K562 (cell line): ENCODE measurements at regions not wholly inside any gene's neighbourhood (a gene's known extent, or its start where the extent isn't known, plus 50 kb on each side); places are given as distances from the start of the nearest gene placed in this dataset.
A peak's percentile ranks its signal among the peaks of the same experiment; 100 is the strongest.

ENCODE experiments used
- ATAC-seq: fragments of 200-7000 bp; cut with Tn5 transposase; 3 replicates; pipeline ENCODE4 v1.9.1; 2020; ENCODE audit warnings: moderate library complexity
- BruUV-seq: library from RNA; stranded (reverse); fragments of 400-500 nt; replicated peaks from 2 replicates; lab custom pipeline; 2021; lab: Mats Ljungman, UMichigan
- CTCF ChIA-PET: fragments of 300-600 bp; formaldehyde crosslinking; extraction: SDS; loops from one replicate; lab custom pipeline; 2021; ENCODE audit warnings: low intra/inter-chr PET ratio; lab: Yijun Ruan, JAX
- POLR2A ChIA-PET: fragments of 300-600, 350-650 bp; sonication (Branson Sonifier 250); formaldehyde crosslinking; extraction: SDS; loops from one replicate; lab custom pipeline; 2021; ENCODE audit warnings: antibody characterized with exemption, inconsistent platforms; lab: Yijun Ruan, JAX
- DNase-seq, 4 experiments: peaks; one replicate each; pipeline versions ENCODE4 v3.0.0 to v3.0.0-alpha.2; 2011 to 2018; ENCODE audit warnings: low spot score in 3 of 4, mixed read lengths in 3 of 4; ENCODE audit errors: extremely low read depth in 1 of 4
- FAIRE-seq: peaks from 2 replicates; lab custom pipeline; 2011; peaks lifted over from hg19 to GRCh38; lab: Jason Lieb, UNC
- H2AFZ ChIP-seq: 2 replicates; pipeline ENCODE4 v1.6.0; 2011; ENCODE audit warnings: low read depth, low read length, control low read depth, inconsistent platforms
- H3K27ac ChIP-seq: fragments of 200-600 bp; 3 replicates; pipeline ENCODE4 v1.8.0; 2011; ENCODE audit warnings: low read depth, mild to moderate bottlenecking, control low read depth, inconsistent platforms, low read length, moderate library complexity, mixed read lengths; ENCODE audit errors: extremely low read depth
- H3K27me3 ChIP-seq, 2 experiments: fragments of 300-600 bp in 1 of 2; 2 replicates in 1 of 2; 3 replicates in 1 of 2; pipeline versions ENCODE4 v1.6.0 to v1.8.0; 2011; ENCODE audit warnings: inconsistent platforms in 2 of 2, low read length in 2 of 2, mild to moderate bottlenecking in 1 of 2, mixed read lengths in 1 of 2, moderate library complexity in 1 of 2; ENCODE audit not compliant: control insufficient read depth in 2 of 2, insufficient read depth in 2 of 2
- H3K36me3 ChIP-seq: fragments of 300-600 bp; 3 replicates; pipeline ENCODE4 v1.8.0; 2011; ENCODE audit warnings: mild to moderate bottlenecking, low read length, inconsistent platforms; ENCODE audit not compliant: control insufficient read depth, insufficient read depth
- H3K4me1 ChIP-seq, 2 experiments: fragments of 200-600 bp in 1 of 2; replicated peaks in 1 of 2; 2 replicates in 1 of 2; 3 replicates in 1 of 2; pipeline versions ENCODE4 v1.5.1 to v1.8.0; 2011; ENCODE audit warnings: inconsistent platforms in 2 of 2, low read length in 2 of 2, mild to moderate bottlenecking in 1 of 2, mixed read lengths in 1 of 2, moderate library complexity in 1 of 2; ENCODE audit not compliant: control insufficient read depth in 2 of 2, insufficient read depth in 2 of 2
- H3K4me2 ChIP-seq: 2 replicates; pipeline ENCODE4 v1.6.1; 2011; ENCODE audit warnings: low read length, control low read depth, inconsistent platforms, mixed read lengths; ENCODE audit not compliant: insufficient read depth
- H3K4me3 ChIP-seq: fragments of 200-600 bp; sonication (generic), shearing (Covaris generic); 2 replicates; pipeline ENCODE4 v1.5.1; 2016; ENCODE audit warnings: control low read depth, inconsistent platforms
- H3K79me2 ChIP-seq: fragments of 200-600 bp; 3 replicates; pipeline ENCODE4 v1.8.0; 2011; ENCODE audit warnings: low read length, inconsistent platforms; ENCODE audit not compliant: control insufficient read depth, insufficient read depth
- H3K9ac ChIP-seq, 2 experiments: 2 replicates each; pipeline versions ENCODE4 v1.6.0 to v1.6.1; 2011; ENCODE audit warnings: low read depth in 2 of 2, low read length in 2 of 2, control low read depth in 1 of 2, inconsistent platforms in 1 of 2, mild to moderate bottlenecking in 1 of 2, mixed read lengths in 1 of 2; ENCODE audit not compliant: insufficient read depth in 1 of 2
- H3K9me1 ChIP-seq: one replicate; pipeline ENCODE4 v1.6.0; 2011; ENCODE audit warnings: inconsistent platforms, mild to moderate bottlenecking, low read length, moderate library complexity; ENCODE audit not compliant: control insufficient read depth, insufficient read depth
- H3K9me3 ChIP-seq: replicated peaks from 2 replicates; pipeline ENCODE4 v1.5.1; 2011; ENCODE audit warnings: low read depth, low read length, inconsistent platforms; ENCODE audit not compliant: control insufficient read depth, insufficient read depth
- H4K20me1 ChIP-seq: replicated peaks from 2 replicates; pipeline ENCODE4 v1.6.1; 2011; ENCODE audit warnings: low read length, inconsistent platforms, mixed read lengths; ENCODE audit not compliant: control insufficient read depth, insufficient read depth
- ETV6 ChIP-seq, 3 experiments: fragments of 150-350 bp in 1 of 3; sonication (generic) in 1 of 3; formaldehyde crosslinking in 1 of 3; IDR thresholded peaks; 2 replicates each; pipeline versions ENCODE4 v1.6.1 to v1.8.0; 2014 to 2022; ENCODE audit warnings: borderline replicate concordance in 2 of 3, low read depth in 2 of 3, antibody characterized with exemption in 1 of 3, low read length in 1 of 3, mild to moderate bottlenecking in 1 of 3, missing genetic modification reagents in 1 of 3
- NFIC ChIP-seq: fragments of 450-650 bp; IDR thresholded peaks from 2 replicates; pipeline ENCODE4 v1.6.1; 2017; ENCODE audit warnings: mild to moderate bottlenecking, inconsistent platforms
- SOX6 ChIP-seq: fragments of 450-650 bp; IDR thresholded peaks from 2 replicates; pipeline ENCODE4 v1.6.1; 2014; ENCODE audit warnings: mild to moderate bottlenecking
- SP2 ChIP-seq: IDR thresholded peaks from 2 replicates; pipeline ENCODE4 v1.6.1; 2011; ENCODE audit warnings: mild to moderate bottlenecking, low read depth, low read length, moderate library complexity; ENCODE audit not compliant: poor library complexity, severe bottlenecking; ENCODE audit errors: extremely low read depth
- ZNF174 ChIP-seq: fragments of 250-450 bp; sonication (Bioruptor Pico); IDR thresholded peaks from 2 replicates; pipeline ENCODE4 v1.4.0; 2020; ENCODE audit warnings: mild to moderate bottlenecking
- ZNF511 ChIP-seq: sonication (generic); formaldehyde crosslinking; IDR thresholded peaks from 2 replicates; pipeline ENCODE4 v1.8.0; 2022; ENCODE audit warnings: mild to moderate bottlenecking, missing genetic modification reagents
- WGBS: fragments of 100-300 bp; shearing (Covaris generic); methylation state at CpG from one replicate; pipeline ENCODE4 v1.1.6; 2016; ENCODE audit warnings: low coverage, mixed read lengths; ENCODE audit not compliant: insufficient coverage; ENCODE audit errors: missing lambda C conversion rate; 5-methylcytosine and 5-hydroxymethylcytosine counted together
- in situ Hi-C: fragments of 300-500 bp; cut with MboI; formaldehyde crosslinking; loops from 4 replicates; pipeline ENCODE4 v1.15.0; 2018; ENCODE audit warnings: inconsistent platforms, mixed read lengths
- intact Hi-C: fragments of 100-400 bp; cut with micrococcal nuclease; formaldehyde crosslinking; loops from 2 replicates; pipeline ENCODE4 v1.14.2; 2022

GRCh38 chr15:24899367-24899766 is 55.4 kb upstream of the SNRPN start (continued):
- TF ChIP-seq ZNF511 (CRISPR knock-in tag): no peak
- TF ChIP-seq ZNF174: no peak
- no peak for TF ChIP-seq SOX6
- TF ChIP-seq SP2: no peak

GRCh38 chr15:24899795-24900194 is 55.0 kb upstream of the SNRPN start:
- no peaks in the 10 kb centered on the region for H3K9me3 ChIP-seq
- H3K27ac ChIP-seq: no peak overlapping the region
- H3K27me3 ChIP-seq: no peaks in the 10 kb centered on the region
- ChIA-PET CTCF (no interaction called here), POLR2A (no interaction called here)
- DNase-seq: no peak
- no peaks in the 10 kb centered on the region for H3K79me2 ChIP-seq
- no peaks in the 10 kb centered on the region for H4K20me1 ChIP-seq
- WGBS: 3% methylated on average over 2 of the region's 2 CpGs
- H3K36me3 ChIP-seq: no peaks in the 10 kb centered on the region
- H3K4me2 ChIP-seq: no peak overlapping the region
- no peak overlapping the region for H3K9ac ChIP-seq
- no peaks in the 10 kb centered on the region for H3K4me1 ChIP-seq
- no peak overlapping the region for H2AFZ ChIP-seq
- FAIRE-seq: no peak
- ATAC-seq: no peak
- intact Hi-C loops: no loop called here
- in situ Hi-C loops: no loop called here
- TF ChIP-seq ETV6 (IDR thresholded peaks at IDR 0.05; ENCODE audit: borderline replicate concordance in 1 of 2, low read depth in 2 of 2, low read length in 1 of 2): no peak
- TF ChIP-seq ETV6 (CRISPR knock-in tag; IDR thresholded peaks at IDR 0.05; ENCODE audit: borderline replicate concordance): no peak
- 0 out of 2 replicates have a peak, but pooled peaks have one; percentile 6 for TF ChIP-seq NFIC
- no TSS peak for BruUV-seq
- no peak overlapping the region for H3K4me3 ChIP-seq
- H3K9me1 ChIP-seq: no peaks in the 10 kb centered on the region
